ENCODE measurements at regions not wholly inside any gene's neighbourhood (a gene's known extent, or its start where the extent isn't known, plus 50 kb on each side); places are given as distances from the start of the nearest gene placed in this dataset.

- H3K4me3 ChIP-seq, result no peak overlapping the region
- H3K9me3 ChIP-seq, result no peaks in the 10 kb centered on the region
- H3K27me3 ChIP-seq, result no peaks in the 10 kb centered on the region
- no peaks in the 10 kb centered on the region for H3K36me3 ChIP-seq
- intact Hi-C loops (cut with DNase I), result no loop called here
- no peak for ATAC-seq
- no peak overlapping the region for H3K27ac ChIP-seq
- no peaks in the 10 kb centered on the region for H3K4me1 ChIP-seq
- TF ChIP-seq CTCF (IDR thresholded peaks at IDR 0.05), result no peak
- no peak for DNase-seq
Measured at GRCh38 chr10:125213541-125214282, 53.3 kb upstream of the CTBP2 start.

GRCh38 chr10:125212150-125212809, 51.9 kb upstream of the CTBP2 start:
- Histone ChIP-seq H3K4me3 (no peak overlapping the region), H3K9me3 (no peaks in the 10 kb centered on the region), H3K27ac (no peak overlapping the region), H3K27me3 (no peaks in the 10 kb centered on the region), H3K36me3 (no peaks in the 10 kb centered on the region), H3K4me1 (no peaks in the 10 kb centered on the region)
- intact Hi-C loops (cut with DNase I), result no loop called here
- no peak for DNase-seq
- no peak for ATAC-seq
- TF ChIP-seq CTCF (IDR thresholded peaks at IDR 0.05), result no peak

All from upper lobe of right lung (tissue), 1 donor.